ENCODE measurements at regions not wholly inside any gene's neighbourhood (a gene's known extent, or its start where the extent isn't known, plus 50 kb on each side); places are given as distances from the start of the nearest gene placed in this dataset.

DNA sequence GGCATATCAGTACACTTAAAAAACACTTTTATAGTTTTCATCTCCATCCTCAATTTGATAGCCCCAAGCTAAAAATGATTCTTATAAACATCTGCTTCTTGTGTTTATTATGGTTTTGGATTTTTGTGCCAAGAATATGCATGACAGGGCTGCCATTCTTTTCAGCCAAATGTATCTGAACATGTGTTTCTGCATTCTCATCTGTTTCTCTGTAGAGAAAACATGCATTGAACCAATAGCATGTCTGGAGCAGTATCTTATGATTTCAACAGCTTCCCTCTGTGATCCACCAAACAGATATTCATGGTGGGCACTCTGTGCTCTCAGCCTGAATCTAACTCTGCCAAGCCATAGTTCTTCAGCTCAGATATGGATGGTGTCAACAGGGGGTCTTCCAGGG is 99.3 kb upstream of the ERCC6L2 start:
- Histone ChIP-seq H3F3A (ENCODE audit: control insufficient read depth, insufficient read depth) (no peaks in the 10 kb centered on the region), H3K4me2 (ENCODE audit: low read length) (no peak overlapping the region), H3K9me3 (ENCODE audit: control insufficient read depth, insufficient read depth, low read length) (no peaks in the 10 kb centered on the region), H3K79me2 (ENCODE audit: control insufficient read depth, low read length) (no peaks in the 10 kb centered on the region), H3K36me3 (ENCODE audit: control insufficient read depth, low read length) (no peaks in the 10 kb centered on the region), H3K4me1 (ENCODE audit: control insufficient read depth, low read length) (no peaks in the 10 kb centered on the region), H3K4me3 (ENCODE audit: low read length) (no peak overlapping the region), H3K27ac (ENCODE audit: low read depth, low read length) (no peak overlapping the region), H4K20me1 (ENCODE audit: control insufficient read depth, insufficient read depth, low read depth, low read length) (no peaks in the 10 kb centered on the region), H3K9me2 (replicated peaks; ENCODE audit: control insufficient read depth, low read length) (no peaks in the 10 kb centered on the region), H3K27me3 (ENCODE audit: control insufficient read depth, low read length) (peaks cover 17% of the 10 kb centered on the region)
- TF ChIP-seq EZH2phosphoT487 (IDR thresholded peaks at IDR 0.05; ENCODE audit: borderline replicate concordance, low read length): no peak
- no peak for TF ChIP-seq CTCF (IDR thresholded peaks at IDR 0.05; ENCODE audit: low read depth, low read length, poor library complexity, severe bottlenecking)

DNA sequence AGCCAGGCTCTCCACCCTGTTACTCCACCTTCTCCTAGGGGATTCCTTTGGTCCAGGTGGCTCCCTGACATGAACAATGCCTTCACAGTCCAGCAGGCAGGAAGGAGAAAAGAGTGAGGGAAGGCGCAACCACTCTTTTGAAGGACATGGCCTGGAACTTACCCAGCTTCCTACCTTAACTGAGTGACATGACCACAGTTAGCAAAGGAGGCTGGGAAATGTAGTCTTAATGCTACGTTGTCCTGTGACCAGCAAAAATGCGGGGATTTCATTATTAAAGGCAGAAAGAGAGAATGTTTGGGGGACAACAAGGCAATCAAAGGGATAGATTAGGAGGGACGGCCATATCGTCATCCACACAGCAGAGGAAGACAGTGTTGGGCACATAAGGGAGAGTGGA is 100.3 kb upstream of the ERCC6L2 start:
- Histone ChIP-seq H3K4me3 (ENCODE audit: low read length) (no peak overlapping the region), H3K4me1 (ENCODE audit: control insufficient read depth, low read length) (no peaks in the 10 kb centered on the region), H3K27ac (ENCODE audit: low read depth, low read length) (no peak overlapping the region), H3K9me3 (ENCODE audit: control insufficient read depth, insufficient read depth, low read length) (no peaks in the 10 kb centered on the region), H3K4me2 (ENCODE audit: low read length) (no peak overlapping the region), H3K36me3 (ENCODE audit: control insufficient read depth, low read length) (no peaks in the 10 kb centered on the region), H3K9me2 (replicated peaks; ENCODE audit: control insufficient read depth, low read length) (no peaks in the 10 kb centered on the region), H4K20me1 (ENCODE audit: control insufficient read depth, insufficient read depth, low read depth, low read length) (no peaks in the 10 kb centered on the region), H3K27me3 (ENCODE audit: control insufficient read depth, low read length) (peaks cover 19% of the 10 kb centered on the region), H3F3A (ENCODE audit: control insufficient read depth, insufficient read depth) (no peaks in the 10 kb centered on the region), H3K79me2 (ENCODE audit: control insufficient read depth, low read length) (no peaks in the 10 kb centered on the region)
- no peak for TF ChIP-seq CTCF (IDR thresholded peaks at IDR 0.05; ENCODE audit: low read depth, low read length, poor library complexity, severe bottlenecking)
- TF ChIP-seq EZH2phosphoT487 (IDR thresholded peaks at IDR 0.05; ENCODE audit: borderline replicate concordance, low read length): no peak

- no peaks in the 10 kb centered on the region for H4K20me1 ChIP-seq (ENCODE audit: control insufficient read depth, insufficient read depth, low read depth, low read length)
- H3K4me3 ChIP-seq (ENCODE audit: low read length): no peak overlapping the region
- H3F3A ChIP-seq (ENCODE audit: control insufficient read depth, insufficient read depth): no peaks in the 10 kb centered on the region
- peaks cover 23% of the 10 kb centered on the region for H3K27me3 ChIP-seq (ENCODE audit: control insufficient read depth, low read length)
- H3K9me3 ChIP-seq (ENCODE audit: control insufficient read depth, insufficient read depth, low read length): no peaks in the 10 kb centered on the region
- TF ChIP-seq EZH2phosphoT487 (IDR thresholded peaks at IDR 0.05; ENCODE audit: borderline replicate concordance, low read length) (no peak), CTCF (IDR thresholded peaks at IDR 0.05; ENCODE audit: low read depth, low read length, poor library complexity, severe bottlenecking) (no peak)
- H3K4me1 ChIP-seq (ENCODE audit: control insufficient read depth, low read length): no peaks in the 10 kb centered on the region
- H3K9me2 ChIP-seq (replicated peaks; ENCODE audit: control insufficient read depth, low read length): no peaks in the 10 kb centered on the region
- H3K4me2 ChIP-seq (ENCODE audit: low read length): no peak overlapping the region
- H3K36me3 ChIP-seq (ENCODE audit: control insufficient read depth, low read length): no peaks in the 10 kb centered on the region
- H3K79me2 ChIP-seq (ENCODE audit: control insufficient read depth, low read length): no peaks in the 10 kb centered on the region
- H3K27ac ChIP-seq (ENCODE audit: low read depth, low read length): no peak overlapping the region
Measured at GRCh38 chr9:95773053-95773418, 102.5 kb upstream of the ERCC6L2 start.
